K562 (cell line): ENCODE measurements at regions not wholly inside any gene's neighbourhood (a gene's known extent, or its start where the extent isn't known, plus 50 kb on each side); places are given as distances from the start of the nearest gene placed in this dataset.

ENCODE experiments used
- ATAC-seq: fragments of 200-7000 bp; cut with Tn5 transposase; 3 replicates; pipeline ENCODE4 v1.9.1; 2020; ENCODE audit warnings: moderate library complexity
- BruUV-seq: library from RNA; stranded (reverse); fragments of 400-500 nt; replicated peaks from 2 replicates; lab custom pipeline; 2021; lab: Mats Ljungman, UMichigan
- CTCF ChIA-PET: fragments of 300-600 bp; formaldehyde crosslinking; extraction: SDS; loops from one replicate; lab custom pipeline; 2021; ENCODE audit warnings: low intra/inter-chr PET ratio; lab: Yijun Ruan, JAX
- POLR2A ChIA-PET: fragments of 300-600, 350-650 bp; sonication (Branson Sonifier 250); formaldehyde crosslinking; extraction: SDS; loops from one replicate; lab custom pipeline; 2021; ENCODE audit warnings: antibody characterized with exemption, inconsistent platforms; lab: Yijun Ruan, JAX
- DNase-seq, 4 experiments: peaks; one replicate each; pipeline versions ENCODE4 v3.0.0 to v3.0.0-alpha.2; 2011 to 2018; ENCODE audit warnings: low spot score in 3 of 4, mixed read lengths in 3 of 4; ENCODE audit errors: extremely low read depth in 1 of 4
- FAIRE-seq: peaks from 2 replicates; lab custom pipeline; 2011; peaks lifted over from hg19 to GRCh38; lab: Jason Lieb, UNC
- H2AFZ ChIP-seq: 2 replicates; pipeline ENCODE4 v1.6.0; 2011; ENCODE audit warnings: low read depth, low read length, control low read depth, inconsistent platforms
- H3K27ac ChIP-seq: fragments of 200-600 bp; 3 replicates; pipeline ENCODE4 v1.8.0; 2011; ENCODE audit warnings: low read depth, mild to moderate bottlenecking, control low read depth, inconsistent platforms, low read length, moderate library complexity, mixed read lengths; ENCODE audit errors: extremely low read depth
- H3K27me3 ChIP-seq, 2 experiments: fragments of 300-600 bp in 1 of 2; 2 replicates in 1 of 2; 3 replicates in 1 of 2; pipeline versions ENCODE4 v1.6.0 to v1.8.0; 2011; ENCODE audit warnings: inconsistent platforms in 2 of 2, low read length in 2 of 2, mild to moderate bottlenecking in 1 of 2, mixed read lengths in 1 of 2, moderate library complexity in 1 of 2; ENCODE audit not compliant: control insufficient read depth in 2 of 2, insufficient read depth in 2 of 2
- H3K36me3 ChIP-seq: fragments of 300-600 bp; 3 replicates; pipeline ENCODE4 v1.8.0; 2011; ENCODE audit warnings: mild to moderate bottlenecking, low read length, inconsistent platforms; ENCODE audit not compliant: control insufficient read depth, insufficient read depth
- H3K4me1 ChIP-seq, 2 experiments: fragments of 200-600 bp in 1 of 2; replicated peaks in 1 of 2; 2 replicates in 1 of 2; 3 replicates in 1 of 2; pipeline versions ENCODE4 v1.5.1 to v1.8.0; 2011; ENCODE audit warnings: inconsistent platforms in 2 of 2, low read length in 2 of 2, mild to moderate bottlenecking in 1 of 2, mixed read lengths in 1 of 2, moderate library complexity in 1 of 2; ENCODE audit not compliant: control insufficient read depth in 2 of 2, insufficient read depth in 2 of 2
- H3K4me2 ChIP-seq: 2 replicates; pipeline ENCODE4 v1.6.1; 2011; ENCODE audit warnings: low read length, control low read depth, inconsistent platforms, mixed read lengths; ENCODE audit not compliant: insufficient read depth
- H3K4me3 ChIP-seq: fragments of 200-600 bp; sonication (generic), shearing (Covaris generic); 2 replicates; pipeline ENCODE4 v1.5.1; 2016; ENCODE audit warnings: control low read depth, inconsistent platforms
- H3K79me2 ChIP-seq: fragments of 200-600 bp; 3 replicates; pipeline ENCODE4 v1.8.0; 2011; ENCODE audit warnings: low read length, inconsistent platforms; ENCODE audit not compliant: control insufficient read depth, insufficient read depth
- H3K9ac ChIP-seq, 2 experiments: 2 replicates each; pipeline versions ENCODE4 v1.6.0 to v1.6.1; 2011; ENCODE audit warnings: low read depth in 2 of 2, low read length in 2 of 2, control low read depth in 1 of 2, inconsistent platforms in 1 of 2, mild to moderate bottlenecking in 1 of 2, mixed read lengths in 1 of 2; ENCODE audit not compliant: insufficient read depth in 1 of 2
- H3K9me1 ChIP-seq: one replicate; pipeline ENCODE4 v1.6.0; 2011; ENCODE audit warnings: inconsistent platforms, mild to moderate bottlenecking, low read length, moderate library complexity; ENCODE audit not compliant: control insufficient read depth, insufficient read depth
- H3K9me3 ChIP-seq: replicated peaks from 2 replicates; pipeline ENCODE4 v1.5.1; 2011; ENCODE audit warnings: low read depth, low read length, inconsistent platforms; ENCODE audit not compliant: control insufficient read depth, insufficient read depth
- H4K20me1 ChIP-seq: replicated peaks from 2 replicates; pipeline ENCODE4 v1.6.1; 2011; ENCODE audit warnings: low read length, inconsistent platforms, mixed read lengths; ENCODE audit not compliant: control insufficient read depth, insufficient read depth
- CC2D1A ChIP-seq: fragments of 450-650 bp; IDR thresholded peaks from 2 replicates; pipeline ENCODE4 v1.6.1; 2017; ENCODE audit warnings: mild to moderate bottlenecking
- MEF2D ChIP-seq: conservative IDR thresholded peaks from 2 replicates; pipeline ENCODE4 v1.6.1; 2016; ENCODE audit warnings: low read depth, missing genetic modification characterization, missing compliant biosample characterization
- NR2C2 ChIP-seq, 2 experiments: fragments of 200-800 bp in 1 of 2; sonication (Bioruptor generic) in 1 of 2; sonication (generic) in 1 of 2; formaldehyde crosslinking in 1 of 2; IDR thresholded peaks; 2 replicates each; pipeline versions ENCODE4 v1.6.1 to v1.8.0; 2016 to 2022; ENCODE audit warnings: mild to moderate bottlenecking in 1 of 2, missing compliant biosample characterization in 1 of 2, missing genetic modification characterization in 1 of 2, missing genetic modification reagents in 1 of 2
- PTBP1 ChIP-seq: fragments of 200-400 bp; formaldehyde crosslinking; IDR thresholded peaks from 2 replicates; pipeline ENCODE4 v1.6.1; 2017; ENCODE audit warnings: low read depth, low read length
- TBP ChIP-seq: optimal IDR thresholded peaks from 2 replicates; pipeline ENCODE3; 2011; ENCODE audit warnings: low read depth, low read length, improper control_type of control experiment
- TEAD4 ChIP-seq, 2 experiments: sonication (generic) in 1 of 2; formaldehyde crosslinking in 1 of 2; IDR thresholded peaks; 2 replicates each; pipeline versions ENCODE4 v1.6.1 to v1.8.0; 2012 to 2022; ENCODE audit warnings: borderline replicate concordance in 1 of 2, inconsistent platforms in 1 of 2, low read length in 1 of 2, mild to moderate bottlenecking in 1 of 2, missing genetic modification reagents in 1 of 2
- TRIM28 ChIP-seq: fragments of 450-650 bp; IDR thresholded peaks from 2 replicates; pipeline ENCODE4 v1.6.1; 2017
- ZKSCAN8 ChIP-seq: fragments of 200-800 bp; sonication (Bioruptor generic); IDR thresholded peaks from 2 replicates; pipeline ENCODE4 v1.6.1; 2016; ENCODE audit warnings: missing genetic modification characterization, missing compliant biosample characterization
- WGBS: fragments of 100-300 bp; shearing (Covaris generic); methylation state at CpG from one replicate; pipeline ENCODE4 v1.1.6; 2016; ENCODE audit warnings: low coverage, mixed read lengths; ENCODE audit not compliant: insufficient coverage; ENCODE audit errors: missing lambda C conversion rate; 5-methylcytosine and 5-hydroxymethylcytosine counted together
- in situ Hi-C: fragments of 300-500 bp; cut with MboI; formaldehyde crosslinking; loops from 4 replicates; pipeline ENCODE4 v1.15.0; 2018; ENCODE audit warnings: inconsistent platforms, mixed read lengths
- intact Hi-C: fragments of 100-400 bp; cut with micrococcal nuclease; formaldehyde crosslinking; loops from 2 replicates; pipeline ENCODE4 v1.14.2; 2022
- TF ChIP-seq, protein P1 (sequence below): sonication (generic); formaldehyde crosslinking; IDR thresholded peaks from 2 replicates; pipeline ENCODE4 v1.8.1; 2023; ENCODE audit warnings: missing genetic modification reagents, mild to moderate bottlenecking, borderline replicate concordance
- TF ChIP-seq, protein P2 (sequence below): fragments of 150-350 bp; conservative IDR thresholded peaks from 2 replicates; pipeline ENCODE4 v1.6.1; 2014; ENCODE audit warnings: low read length

DNA sequence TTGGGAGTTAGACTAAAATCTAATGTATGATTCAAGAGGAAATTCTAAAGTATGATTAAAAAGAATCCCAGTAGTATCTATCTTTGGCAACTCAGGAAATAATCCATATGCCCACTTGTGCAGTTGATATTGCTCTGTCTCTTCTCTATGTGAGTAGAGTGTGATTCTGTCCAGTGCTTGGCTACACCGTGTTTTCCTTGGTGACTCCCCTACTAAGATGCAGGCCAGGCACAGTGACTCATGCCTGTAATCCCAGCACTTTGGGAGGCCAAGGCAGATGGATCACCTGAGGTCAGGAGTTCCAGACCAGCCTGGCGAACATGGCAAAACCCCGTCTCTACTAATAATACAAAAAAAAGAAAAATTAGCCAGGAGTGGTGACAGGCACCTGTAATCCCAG is 495.4 kb downstream of the MAT2B start:
- FAIRE-seq (no peak), DNase-seq (no peak), ATAC-seq (no peak)
- in situ Hi-C loops, result no loop called here
- H2AFZ ChIP-seq, result no peak overlapping the region
- POLR2A ChIA-PET, result no interaction called here
- no peaks in the 10 kb centered on the region for H3K4me1 ChIP-seq
- no peak overlapping the region for H3K9ac ChIP-seq
- H3K36me3 ChIP-seq, result no peaks in the 10 kb centered on the region
- no peak overlapping the region for H3K27ac ChIP-seq
- no peaks in the 10 kb centered on the region for H3K79me2 ChIP-seq
- H3K9me1 ChIP-seq, result no peaks in the 10 kb centered on the region
- H3K9me3 ChIP-seq, result no peaks in the 10 kb centered on the region
- H3K4me3 ChIP-seq, result no peak overlapping the region
- no TSS peak for BruUV-seq
- H4K20me1 ChIP-seq, result no peaks in the 10 kb centered on the region
- intact Hi-C loops, result no loop called here
- H3K4me2 ChIP-seq, result no peak overlapping the region
- 6% methylated on average over 3 of the region's 3 CpGs for WGBS
- TF ChIP-seq, protein P1, sequence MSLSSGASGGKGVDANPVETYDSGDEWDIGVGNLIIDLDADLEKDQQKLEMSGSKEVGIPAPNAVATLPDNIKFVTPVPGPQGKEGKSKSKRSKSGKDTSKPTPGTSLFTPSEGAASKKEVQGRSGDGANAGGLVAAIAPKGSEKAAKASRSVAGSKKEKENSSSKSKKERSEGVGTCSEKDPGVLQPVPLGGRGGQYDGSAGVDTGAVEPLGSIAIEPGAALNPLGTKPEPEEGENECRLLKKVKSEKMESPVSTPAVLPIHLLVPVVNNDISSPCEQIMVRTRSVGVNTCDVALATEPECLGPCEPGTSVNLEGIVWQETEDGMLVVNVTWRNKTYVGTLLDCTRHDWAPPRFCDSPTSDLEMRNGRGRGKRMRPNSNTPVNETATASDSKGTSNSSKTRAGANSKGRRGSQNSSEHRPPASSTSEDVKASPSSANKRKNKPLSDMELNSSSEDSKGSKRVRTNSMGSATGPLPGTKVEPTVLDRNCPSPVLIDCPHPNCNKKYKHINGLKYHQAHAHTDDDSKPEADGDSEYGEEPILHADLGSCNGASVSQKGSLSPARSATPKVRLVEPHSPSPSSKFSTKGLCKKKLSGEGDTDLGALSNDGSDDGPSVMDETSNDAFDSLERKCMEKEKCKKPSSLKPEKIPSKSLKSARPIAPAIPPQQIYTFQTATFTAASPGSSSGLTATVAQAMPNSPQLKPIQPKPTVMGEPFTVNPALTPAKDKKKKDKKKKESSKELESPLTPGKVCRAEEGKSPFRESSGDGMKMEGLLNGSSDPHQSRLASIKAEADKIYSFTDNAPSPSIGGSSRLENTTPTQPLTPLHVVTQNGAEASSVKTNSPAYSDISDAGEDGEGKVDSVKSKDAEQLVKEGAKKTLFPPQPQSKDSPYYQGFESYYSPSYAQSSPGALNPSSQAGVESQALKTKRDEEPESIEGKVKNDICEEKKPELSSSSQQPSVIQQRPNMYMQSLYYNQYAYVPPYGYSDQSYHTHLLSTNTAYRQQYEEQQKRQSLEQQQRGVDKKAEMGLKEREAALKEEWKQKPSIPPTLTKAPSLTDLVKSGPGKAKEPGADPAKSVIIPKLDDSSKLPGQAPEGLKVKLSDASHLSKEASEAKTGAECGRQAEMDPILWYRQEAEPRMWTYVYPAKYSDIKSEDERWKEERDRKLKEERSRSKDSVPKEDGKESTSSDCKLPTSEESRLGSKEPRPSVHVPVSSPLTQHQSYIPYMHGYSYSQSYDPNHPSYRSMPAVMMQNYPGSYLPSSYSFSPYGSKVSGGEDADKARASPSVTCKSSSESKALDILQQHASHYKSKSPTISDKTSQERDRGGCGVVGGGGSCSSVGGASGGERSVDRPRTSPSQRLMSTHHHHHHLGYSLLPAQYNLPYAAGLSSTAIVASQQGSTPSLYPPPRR (CRISPR knock-in tag), result no peak
- TF ChIP-seq, protein P2, sequence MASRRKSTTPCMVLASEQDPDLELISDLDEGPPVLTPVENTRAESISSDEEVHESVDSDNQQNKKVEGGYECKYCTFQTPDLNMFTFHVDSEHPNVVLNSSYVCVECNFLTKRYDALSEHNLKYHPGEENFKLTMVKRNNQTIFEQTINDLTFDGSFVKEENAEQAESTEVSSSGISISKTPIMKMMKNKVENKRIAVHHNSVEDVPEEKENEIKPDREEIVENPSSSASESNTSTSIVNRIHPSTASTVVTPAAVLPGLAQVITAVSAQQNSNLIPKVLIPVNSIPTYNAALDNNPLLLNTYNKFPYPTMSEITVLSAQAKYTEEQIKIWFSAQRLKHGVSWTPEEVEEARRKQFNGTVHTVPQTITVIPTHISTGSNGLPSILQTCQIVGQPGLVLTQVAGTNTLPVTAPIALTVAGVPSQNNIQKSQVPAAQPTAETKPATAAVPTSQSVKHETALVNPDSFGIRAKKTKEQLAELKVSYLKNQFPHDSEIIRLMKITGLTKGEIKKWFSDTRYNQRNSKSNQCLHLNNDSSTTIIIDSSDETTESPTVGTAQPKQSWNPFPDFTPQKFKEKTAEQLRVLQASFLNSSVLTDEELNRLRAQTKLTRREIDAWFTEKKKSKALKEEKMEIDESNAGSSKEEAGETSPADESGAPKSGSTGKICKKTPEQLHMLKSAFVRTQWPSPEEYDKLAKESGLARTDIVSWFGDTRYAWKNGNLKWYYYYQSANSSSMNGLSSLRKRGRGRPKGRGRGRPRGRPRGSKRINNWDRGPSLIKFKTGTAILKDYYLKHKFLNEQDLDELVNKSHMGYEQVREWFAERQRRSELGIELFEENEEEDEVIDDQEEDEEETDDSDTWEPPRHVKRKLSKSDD, result no peak
- TF ChIP-seq MEF2D (tag) (no peak), CC2D1A (no peak), TBP (no peak), ZKSCAN8 (CRISPR knock-in tag) (no peak), PTBP1 (no peak), TEAD4 (IDR thresholded peaks at IDR 0.05; ENCODE audit: low read length) (no peak), TEAD4 (CRISPR knock-in tag; IDR thresholded peaks at IDR 0.05; ENCODE audit: borderline replicate concordance) (no peak), NR2C2 (CRISPR knock-in tag; IDR thresholded peaks at IDR 0.05) (no peak), NR2C2 (tag; IDR thresholded peaks at IDR 0.05) (no peak), TRIM28 (no peak)
- TF ChIP-seq, all 486 proteins: peak for 0
- no peaks in the 10 kb centered on the region for H3K27me3 ChIP-seq
- CTCF ChIA-PET, result no interaction called here
